Panc1 (cell line): ENCODE measurements at regions not wholly inside any gene's neighbourhood (a gene's known extent, or its start where the extent isn't known, plus 50 kb on each side); places are given as distances from the start of the nearest gene placed in this dataset.

Source experiments
- ATAC-seq: fragments of 200-7000 bp; cut with Tn5 transposase; 2 replicates; pipeline ENCODE4 v1.9.1; 2020; ENCODE audit warnings: mild to moderate bottlenecking, moderate library complexity
- BruUV-seq: library from RNA; stranded (reverse); fragments of 400-500 nt; replicated peaks from 2 replicates; lab custom pipeline; 2021; lab: Mats Ljungman, UMichigan
- CTCF ChIA-PET: fragments of 300-600 bp; sonication (Branson Sonifier 250); formaldehyde crosslinking; loops from one replicate; lab custom pipeline; 2022; ENCODE audit warnings: antibody characterized with exemption; lab: Charles Lee
- POLR2A ChIA-PET: fragments of 300-600 bp; sonication (Branson Sonifier 250); formaldehyde crosslinking; loops from one replicate; lab custom pipeline; 2022; ENCODE audit warnings: antibody characterized with exemption; lab: Charles Lee
- DNase-seq: peaks from one replicate; pipeline ENCODE4 v3.0.0-alpha.2; 2010; ENCODE audit warnings: low read depth, low spot score
- H3K27ac ChIP-seq: 2 replicates; pipeline ENCODE4 v1.5.1; 2011; ENCODE audit warnings: mild to moderate bottlenecking, low read length, inconsistent platforms
- H3K27me3 ChIP-seq: fragments of 200-500 bp; sonication (Bioruptor generic); 2 replicates; pipeline ENCODE4 v1.6.0; 2014; ENCODE audit warnings: low read length, inconsistent platforms; ENCODE audit not compliant: control insufficient read depth, insufficient read depth
- H3K36me3 ChIP-seq: fragments of 200-500 bp; sonication (Bioruptor generic); 2 replicates; pipeline ENCODE4 v1.5.1; 2014; ENCODE audit warnings: inconsistent platforms, mild to moderate bottlenecking, low read length, moderate library complexity; ENCODE audit not compliant: control insufficient read depth, insufficient read depth
- H3K4me1 ChIP-seq: 2 replicates; pipeline ENCODE4 v1.5.1; 2011; ENCODE audit warnings: inconsistent platforms, mild to moderate bottlenecking, low read length, moderate library complexity; ENCODE audit not compliant: control insufficient read depth, insufficient read depth
- H3K4me3 ChIP-seq, 2 experiments: 2 replicates each; pipeline ENCODE4 v1.5.1; 2011 to 2012; ENCODE audit warnings: low read depth in 2 of 2, low read length in 2 of 2, mild to moderate bottlenecking in 2 of 2, inconsistent platforms in 1 of 2, moderate library complexity in 1 of 2
- H3K9me3 ChIP-seq: fragments of 200-500 bp; sonication (Bioruptor generic); 2 replicates; pipeline ENCODE4 v1.5.1; 2014; ENCODE audit warnings: low read depth, mild to moderate bottlenecking, inconsistent platforms, low read length, moderate library complexity; ENCODE audit not compliant: control insufficient read depth, insufficient read depth
- POLR2AphosphoS5 ChIP-seq: IDR thresholded peaks from 2 replicates; pipeline ENCODE4 v1.6.1; 2012; ENCODE audit warnings: mild to moderate bottlenecking, low read depth, low read length, moderate library complexity
- SIN3A ChIP-seq: IDR thresholded peaks from 2 replicates; pipeline ENCODE4 v1.6.1; 2012; ENCODE audit warnings: low read depth, mild to moderate bottlenecking, low read length, moderate library complexity, borderline replicate concordance; ENCODE audit not compliant: insufficient read depth
- TCF7L2 ChIP-seq: IDR thresholded peaks from 2 replicates; pipeline ENCODE4 v1.6.1; 2011; ENCODE audit warnings: mild to moderate bottlenecking, low read depth, low read length, inconsistent platforms
- in situ Hi-C: cut with HindIII; loops from 2 replicates; pipeline ENCODE4 v1.10.0; 2016; ENCODE audit warnings: low sequenced_read_pairs, low pct_unique_long_range_greater_than_20kb
- intact Hi-C: fragments of 100-400 bp; cut with micrococcal nuclease; formaldehyde crosslinking; loops from one replicate; pipeline ENCODE4 v1.10.0; 2022; ENCODE audit not compliant: unreplicated experiment
- TF ChIP-seq, protein P1 (sequence below), 2 experiments: IDR thresholded peaks; 2 replicates each; pipeline ENCODE4 v1.6.1; 2011 to 2012; ENCODE audit warnings: low read depth in 2 of 2, control low read depth in 1 of 2, low read length in 1 of 2, mild to moderate bottlenecking in 1 of 2, moderate library complexity in 1 of 2; ENCODE audit not compliant: insufficient read depth in 1 of 2
- TF ChIP-seq, protein P2 (sequence below): fragments of 450-650 bp; IDR thresholded peaks from 2 replicates; pipeline ENCODE4 v1.5.1; 2017; ENCODE audit warnings: mild to moderate bottlenecking

DNA sequence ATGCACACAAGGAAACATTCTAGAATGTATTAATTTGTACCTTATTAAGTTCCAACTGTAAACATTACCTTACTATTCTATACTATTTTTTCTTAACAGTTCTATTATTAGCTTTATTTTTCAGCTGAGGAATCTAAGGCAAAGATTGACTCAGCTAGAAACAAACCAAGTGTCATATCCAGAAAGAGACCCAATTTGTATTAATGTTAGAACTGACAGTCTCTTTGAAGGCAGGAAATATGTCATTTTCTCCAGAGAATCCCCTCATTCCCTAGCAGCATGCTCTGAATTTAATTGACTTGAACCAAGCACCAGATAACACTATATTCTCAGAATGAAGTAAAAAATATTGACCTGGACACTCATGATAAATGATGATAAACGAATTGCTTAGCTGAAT, 81.4 kb upstream of the PLPPR5 start:
- DNase-seq = no peak
- no TSS peak for BruUV-seq
- TF ChIP-seq SIN3A = no peak
- TF ChIP-seq, protein P1, sequence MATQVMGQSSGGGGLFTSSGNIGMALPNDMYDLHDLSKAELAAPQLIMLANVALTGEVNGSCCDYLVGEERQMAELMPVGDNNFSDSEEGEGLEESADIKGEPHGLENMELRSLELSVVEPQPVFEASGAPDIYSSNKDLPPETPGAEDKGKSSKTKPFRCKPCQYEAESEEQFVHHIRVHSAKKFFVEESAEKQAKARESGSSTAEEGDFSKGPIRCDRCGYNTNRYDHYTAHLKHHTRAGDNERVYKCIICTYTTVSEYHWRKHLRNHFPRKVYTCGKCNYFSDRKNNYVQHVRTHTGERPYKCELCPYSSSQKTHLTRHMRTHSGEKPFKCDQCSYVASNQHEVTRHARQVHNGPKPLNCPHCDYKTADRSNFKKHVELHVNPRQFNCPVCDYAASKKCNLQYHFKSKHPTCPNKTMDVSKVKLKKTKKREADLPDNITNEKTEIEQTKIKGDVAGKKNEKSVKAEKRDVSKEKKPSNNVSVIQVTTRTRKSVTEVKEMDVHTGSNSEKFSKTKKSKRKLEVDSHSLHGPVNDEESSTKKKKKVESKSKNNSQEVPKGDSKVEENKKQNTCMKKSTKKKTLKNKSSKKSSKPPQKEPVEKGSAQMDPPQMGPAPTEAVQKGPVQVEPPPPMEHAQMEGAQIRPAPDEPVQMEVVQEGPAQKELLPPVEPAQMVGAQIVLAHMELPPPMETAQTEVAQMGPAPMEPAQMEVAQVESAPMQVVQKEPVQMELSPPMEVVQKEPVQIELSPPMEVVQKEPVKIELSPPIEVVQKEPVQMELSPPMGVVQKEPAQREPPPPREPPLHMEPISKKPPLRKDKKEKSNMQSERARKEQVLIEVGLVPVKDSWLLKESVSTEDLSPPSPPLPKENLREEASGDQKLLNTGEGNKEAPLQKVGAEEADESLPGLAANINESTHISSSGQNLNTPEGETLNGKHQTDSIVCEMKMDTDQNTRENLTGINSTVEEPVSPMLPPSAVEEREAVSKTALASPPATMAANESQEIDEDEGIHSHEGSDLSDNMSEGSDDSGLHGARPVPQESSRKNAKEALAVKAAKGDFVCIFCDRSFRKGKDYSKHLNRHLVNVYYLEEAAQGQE (IDR thresholded peaks at IDR 0.05; ENCODE audit: insufficient read depth in 1 of 2, low read depth in 2 of 2, low read length in 1 of 2) = no peak
- TF ChIP-seq, protein P2, sequence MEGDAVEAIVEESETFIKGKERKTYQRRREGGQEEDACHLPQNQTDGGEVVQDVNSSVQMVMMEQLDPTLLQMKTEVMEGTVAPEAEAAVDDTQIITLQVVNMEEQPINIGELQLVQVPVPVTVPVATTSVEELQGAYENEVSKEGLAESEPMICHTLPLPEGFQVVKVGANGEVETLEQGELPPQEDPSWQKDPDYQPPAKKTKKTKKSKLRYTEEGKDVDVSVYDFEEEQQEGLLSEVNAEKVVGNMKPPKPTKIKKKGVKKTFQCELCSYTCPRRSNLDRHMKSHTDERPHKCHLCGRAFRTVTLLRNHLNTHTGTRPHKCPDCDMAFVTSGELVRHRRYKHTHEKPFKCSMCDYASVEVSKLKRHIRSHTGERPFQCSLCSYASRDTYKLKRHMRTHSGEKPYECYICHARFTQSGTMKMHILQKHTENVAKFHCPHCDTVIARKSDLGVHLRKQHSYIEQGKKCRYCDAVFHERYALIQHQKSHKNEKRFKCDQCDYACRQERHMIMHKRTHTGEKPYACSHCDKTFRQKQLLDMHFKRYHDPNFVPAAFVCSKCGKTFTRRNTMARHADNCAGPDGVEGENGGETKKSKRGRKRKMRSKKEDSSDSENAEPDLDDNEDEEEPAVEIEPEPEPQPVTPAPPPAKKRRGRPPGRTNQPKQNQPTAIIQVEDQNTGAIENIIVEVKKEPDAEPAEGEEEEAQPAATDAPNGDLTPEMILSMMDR = no peak
- TF ChIP-seq TCF7L2 = no peak
- TF ChIP-seq POLR2AphosphoS5 = no peak
- Histone ChIP-seq H3K4me3 (no peak overlapping the region), H3K27ac (no peak overlapping the region), H3K36me3 (no peaks in the 10 kb centered on the region), H3K9me3 (no peaks in the 10 kb centered on the region), H3K27me3 (no peaks in the 10 kb centered on the region), H3K4me1 (no peaks in the 10 kb centered on the region)
- intact Hi-C loops = no loop called here
- ChIA-PET POLR2A (no interaction called here), CTCF (no interaction called here)
- no peak for ATAC-seq
- in situ Hi-C loops = no loop called here

DNA sequence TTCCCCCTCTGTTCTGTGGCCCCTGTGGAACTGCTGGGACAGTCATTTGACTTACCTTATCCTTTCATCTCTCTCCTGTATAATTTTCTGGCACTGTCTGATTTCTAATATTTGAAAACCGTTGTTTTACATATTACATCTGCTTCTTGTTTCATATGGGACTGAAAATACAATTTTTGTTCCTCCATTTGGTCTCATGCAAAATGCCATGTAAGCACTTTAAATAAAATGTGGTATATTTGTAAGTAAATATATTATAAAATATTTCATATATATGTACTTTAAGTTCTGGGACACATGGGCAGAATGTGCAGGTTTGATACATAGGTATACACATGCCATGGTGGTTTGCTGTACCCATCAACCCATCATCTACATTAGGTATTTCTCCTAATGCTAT, 93.9 kb upstream of the PLPPR5 start:
- ATAC-seq (no peak), DNase-seq (no peak)
- Histone ChIP-seq H3K4me1 (no peaks in the 10 kb centered on the region), H3K4me3 (no peak overlapping the region), H3K36me3 (no peaks in the 10 kb centered on the region), H3K9me3 (no peaks in the 10 kb centered on the region), H3K27me3 (no peaks in the 10 kb centered on the region), H3K27ac (no peak overlapping the region)
- ChIA-PET CTCF (no interaction called here), POLR2A (no interaction called here)
- TF ChIP-seq, protein P2 = no peak
- TF ChIP-seq POLR2AphosphoS5 (no peak), TCF7L2 (no peak), SIN3A (no peak)
- TF ChIP-seq, protein P1 (IDR thresholded peaks at IDR 0.05; ENCODE audit: insufficient read depth in 1 of 2, low read depth in 2 of 2, low read length in 1 of 2) = no peak
- BruUV-seq = no TSS peak
- intact Hi-C loops (no loop called here), in situ Hi-C loops (no loop called here)
